Heart left ventricle (tissue), 13 donors: ENCODE measurements at regions not wholly inside any gene's neighbourhood (a gene's known extent, or its start where the extent isn't known, plus 50 kb on each side); places are given as distances from the start of the nearest gene placed in this dataset.

Experiments
- CTCF ChIP-seq, 12 donors: fragments of 200-600 bp; sonication (generic) in 4 of 12; IDR thresholded peaks; one replicate each; pipeline versions ENCODE4 v1.5.0 to v1.8.0; 2018 to 2022; ENCODE audit warnings: antibody characterized with exemption in 12 of 12, mild to moderate bottlenecking in 5 of 12
- POLR2A ChIP-seq, 2 donors: fragments of 450-650 bp; IDR thresholded peaks; one replicate each; pipeline ENCODE4 v1.6.1; 2017; ENCODE audit warnings: antibody characterized with exemption in 2 of 2, mild to moderate bottlenecking in 2 of 2, moderate library complexity in 2 of 2
- donor health status: ischemic (EF 13 %, LVEDD 7.1; RV severe dilation, severe dysfunction).
- donor health status: DM: no; HTN: yes; CAD: no.
- donor health status: DM: no; HTN: no; CAD: no.
- donor health status: ischemic (EF 25% LVEDD 6.9; RV normal size, moderate dysfunction).
- donor health status: ischemic (EF 25% LVEDD 5.7; RV mildly dilated, moderate dysfunction).
- donor health status: ischemic (EF 35%, LVEDD 5.7; RV mildly dilated, moderate dysfunction).
- donor health status: nonischemic (EF 11% LVEDD 7.7; RV severe dilation, severe dysfunction).
- donor health status: DM: yes; HTN: yes; CAD: no.
- donor health status: PGD.
- donor health status: ischemic (EF 29% LVEDD 5.4; RV normal size, mild dysfunction).
- donor health status: nonischemic (EF 23%, LVEDD 6.1; RV moderate dilation, normal function).

- TF ChIP-seq CTCF (IDR thresholded peaks at IDR 0.05) = no peak
- no peak for TF ChIP-seq POLR2A (IDR thresholded peaks at IDR 0.05)
Measured at GRCh38 chr7:50174948-50175347, 81.9 kb upstream of the ZPBP start.
